Left lung (tissue), 4 donors: ENCODE measurements at regions not wholly inside any gene's neighbourhood (a gene's known extent, or its start where the extent isn't known, plus 50 kb on each side); places are given as distances from the start of the nearest gene placed in this dataset.

Experiments
- ATAC-seq: fragments of 200-7000 bp; cut with Tn5 transposase; one replicate; pipeline ENCODE4 v1.9.1; 2020; ENCODE audit warnings: moderate library complexity
- DNase-seq, 4 donors: peaks; one replicate each; pipeline ENCODE4 v3.0.0-alpha.2; 2013 to 2020
- H3K27ac ChIP-seq, 2 donors: fragments of 200-600 bp; sonication (generic) in 1 of 2; one replicate each; pipeline versions ENCODE4 v1.5.0 to v1.8.0; 2020 to 2021
- H3K27me3 ChIP-seq, 2 donors: fragments of 200-600 bp; sonication (generic) in 1 of 2; one replicate each; pipeline versions ENCODE4 v1.5.0 to v1.8.0; 2020 to 2021
- H3K36me3 ChIP-seq, 2 donors: fragments of 200-600 bp; sonication (generic) in 1 of 2; one replicate each; pipeline versions ENCODE4 v1.5.0 to v1.8.0; 2020 to 2021
- H3K4me1 ChIP-seq, 2 donors: fragments of 200-600 bp; one replicate each; pipeline ENCODE4 v1.8.0; 2021
- H3K4me3 ChIP-seq, 2 donors: fragments of 200-600 bp; sonication (generic) in 1 of 2; one replicate each; pipeline versions ENCODE4 v1.5.0 to v1.8.0; 2020 to 2021; ENCODE audit warnings: mild to moderate bottlenecking in 1 of 2
- H3K9me3 ChIP-seq, 2 donors: fragments of 200-600 bp; sonication (generic) in 1 of 2; one replicate each; pipeline versions ENCODE4 v1.5.0 to v1.8.0; 2020 to 2021
- intact Hi-C, 2 donors: fragments of 100-400 bp; cut with DNase I; formaldehyde crosslinking; loops; one replicate each; pipeline versions ENCODE4 v1.11.2 to v1.14.2; 2022
- TF ChIP-seq, protein P1 (sequence below), 2 donors: fragments of 200-600 bp; sonication (generic) in 1 of 2; IDR thresholded peaks; one replicate each; pipeline versions ENCODE4 v1.5.0 to v1.8.0; 2021; ENCODE audit warnings: antibody characterized with exemption in 2 of 2
- donor health status: DM: no; HTN: yes; CAD: no.
- donor health status: DM: no; HTN: no; CAD: no.

DNA sequence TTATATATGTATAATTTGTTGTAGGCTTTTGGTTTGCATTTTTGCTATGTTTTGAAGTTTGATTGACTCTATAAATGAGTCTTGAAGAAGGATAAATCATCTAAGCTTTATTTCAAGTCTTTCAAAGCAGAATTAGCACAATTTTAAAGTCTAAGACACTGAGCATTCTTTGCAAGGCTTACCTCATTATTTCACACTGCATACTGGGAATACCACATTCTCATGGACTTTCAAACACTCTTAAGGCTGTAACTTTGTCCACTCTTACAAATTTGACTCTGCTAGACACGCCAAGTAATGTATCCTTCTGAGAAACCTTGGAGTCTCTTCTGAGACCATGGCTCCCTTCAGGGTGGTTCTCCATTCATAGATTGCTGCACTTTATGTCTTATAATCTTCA is 281.3 kb upstream of the COL8A1 start:
- no peaks in the 10 kb centered on the region for H3K9me3 ChIP-seq
- TF ChIP-seq, protein P1, sequence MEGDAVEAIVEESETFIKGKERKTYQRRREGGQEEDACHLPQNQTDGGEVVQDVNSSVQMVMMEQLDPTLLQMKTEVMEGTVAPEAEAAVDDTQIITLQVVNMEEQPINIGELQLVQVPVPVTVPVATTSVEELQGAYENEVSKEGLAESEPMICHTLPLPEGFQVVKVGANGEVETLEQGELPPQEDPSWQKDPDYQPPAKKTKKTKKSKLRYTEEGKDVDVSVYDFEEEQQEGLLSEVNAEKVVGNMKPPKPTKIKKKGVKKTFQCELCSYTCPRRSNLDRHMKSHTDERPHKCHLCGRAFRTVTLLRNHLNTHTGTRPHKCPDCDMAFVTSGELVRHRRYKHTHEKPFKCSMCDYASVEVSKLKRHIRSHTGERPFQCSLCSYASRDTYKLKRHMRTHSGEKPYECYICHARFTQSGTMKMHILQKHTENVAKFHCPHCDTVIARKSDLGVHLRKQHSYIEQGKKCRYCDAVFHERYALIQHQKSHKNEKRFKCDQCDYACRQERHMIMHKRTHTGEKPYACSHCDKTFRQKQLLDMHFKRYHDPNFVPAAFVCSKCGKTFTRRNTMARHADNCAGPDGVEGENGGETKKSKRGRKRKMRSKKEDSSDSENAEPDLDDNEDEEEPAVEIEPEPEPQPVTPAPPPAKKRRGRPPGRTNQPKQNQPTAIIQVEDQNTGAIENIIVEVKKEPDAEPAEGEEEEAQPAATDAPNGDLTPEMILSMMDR (IDR thresholded peaks at IDR 0.05), result no peak
- DNase-seq (no peak), ATAC-seq (no peak)
- no peak overlapping the region for H3K4me3 ChIP-seq
- no peaks in the 10 kb centered on the region for H3K27me3 ChIP-seq
- intact Hi-C loops, result no loop called here
- H3K27ac ChIP-seq, result no peak overlapping the region
- no peaks in the 10 kb centered on the region for H3K36me3 ChIP-seq
- no peaks in the 10 kb centered on the region for H3K4me1 ChIP-seq

DNA sequence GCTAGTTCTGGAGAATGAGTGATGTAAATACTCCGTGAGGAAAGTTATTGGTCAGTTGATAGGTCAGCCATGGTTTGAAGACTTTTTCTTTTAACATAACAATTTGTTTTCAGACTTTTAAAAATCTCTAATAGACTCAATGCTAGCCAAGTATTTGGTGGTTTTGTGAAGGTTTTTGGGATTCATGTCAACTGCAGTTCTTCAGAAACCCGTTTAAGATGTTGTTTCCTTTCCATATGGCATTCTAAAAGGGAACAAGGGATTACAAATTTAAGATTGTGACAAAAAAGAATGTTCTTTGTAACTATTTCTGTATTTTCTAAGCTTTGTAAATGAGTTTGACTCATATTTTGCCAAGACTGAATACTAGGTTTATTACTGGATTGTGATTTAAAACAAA is 281.7 kb upstream of the COL8A1 start:
- H3K27me3 ChIP-seq, result no peaks in the 10 kb centered on the region
- DNase-seq (no peak), ATAC-seq (no peak)
- no peak overlapping the region for H3K4me3 ChIP-seq
- intact Hi-C loops, result no loop called here
- TF ChIP-seq, protein P1 (IDR thresholded peaks at IDR 0.05), result no peak
- no peaks in the 10 kb centered on the region for H3K4me1 ChIP-seq
- H3K9me3 ChIP-seq, result no peaks in the 10 kb centered on the region
- no peaks in the 10 kb centered on the region for H3K36me3 ChIP-seq
- H3K27ac ChIP-seq, result no peak overlapping the region

DNA sequence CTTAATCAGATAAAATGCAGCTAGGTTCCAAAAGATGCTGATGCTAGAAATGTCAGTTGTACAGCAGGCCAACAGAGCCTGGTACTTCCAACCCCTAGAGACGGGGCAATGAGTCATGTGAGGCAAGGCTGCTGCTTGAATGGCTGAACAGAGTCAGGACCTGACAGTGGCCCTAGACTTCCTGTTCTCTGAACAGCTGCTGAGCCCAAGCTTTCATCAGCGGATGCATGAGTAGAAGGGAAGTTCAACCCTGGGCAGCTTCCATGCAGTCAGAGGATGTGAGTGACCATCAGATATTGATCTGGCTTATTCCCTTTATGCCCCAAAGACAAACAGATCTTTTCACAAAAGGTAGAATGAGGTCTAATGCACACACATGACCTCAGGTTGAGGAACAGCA is 282.9 kb upstream of the COL8A1 start:
- H3K27me3 ChIP-seq, result no peaks in the 10 kb centered on the region
- no peaks in the 10 kb centered on the region for H3K36me3 ChIP-seq
- intact Hi-C loops, result no loop called here
- ATAC-seq (no peak), DNase-seq (peak in 1 of 4 donors; percentile 5)
- H3K9me3 ChIP-seq, result no peaks in the 10 kb centered on the region
- H3K4me1 ChIP-seq, result no peaks in the 10 kb centered on the region
- H3K27ac ChIP-seq, result no peak overlapping the region
- TF ChIP-seq, protein P1 (IDR thresholded peaks at IDR 0.05), result no peak
- H3K4me3 ChIP-seq, result no peak overlapping the region

DNA sequence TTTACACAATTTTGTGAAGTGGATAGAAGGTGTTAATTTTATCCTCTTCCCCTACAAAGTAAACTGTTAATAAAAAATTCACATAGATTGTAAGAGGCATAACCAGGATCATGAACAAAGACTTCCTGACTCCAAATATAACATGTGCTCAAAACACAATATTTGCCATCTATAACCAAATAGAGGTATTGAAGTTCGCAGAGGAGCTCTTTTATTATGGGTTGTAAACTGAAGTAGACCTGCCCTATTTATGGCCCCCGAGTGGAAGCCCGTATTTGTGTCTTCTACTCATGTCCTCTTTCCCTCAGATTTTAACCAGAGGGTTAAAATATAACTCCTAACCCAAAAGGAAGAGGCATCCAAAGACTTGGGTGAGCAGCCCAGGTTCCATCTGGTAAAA is 285.6 kb upstream of the COL8A1 start:
- ATAC-seq (no peak), DNase-seq (no peak)
- no peaks in the 10 kb centered on the region for H3K4me1 ChIP-seq
- H3K27ac ChIP-seq, result no peak overlapping the region
- no peaks in the 10 kb centered on the region for H3K9me3 ChIP-seq
- H3K4me3 ChIP-seq, result no peak overlapping the region
- H3K36me3 ChIP-seq, result no peaks in the 10 kb centered on the region
- intact Hi-C loops, result no loop called here
- no peaks in the 10 kb centered on the region for H3K27me3 ChIP-seq
- TF ChIP-seq, protein P1 (IDR thresholded peaks at IDR 0.05), result no peak

DNA sequence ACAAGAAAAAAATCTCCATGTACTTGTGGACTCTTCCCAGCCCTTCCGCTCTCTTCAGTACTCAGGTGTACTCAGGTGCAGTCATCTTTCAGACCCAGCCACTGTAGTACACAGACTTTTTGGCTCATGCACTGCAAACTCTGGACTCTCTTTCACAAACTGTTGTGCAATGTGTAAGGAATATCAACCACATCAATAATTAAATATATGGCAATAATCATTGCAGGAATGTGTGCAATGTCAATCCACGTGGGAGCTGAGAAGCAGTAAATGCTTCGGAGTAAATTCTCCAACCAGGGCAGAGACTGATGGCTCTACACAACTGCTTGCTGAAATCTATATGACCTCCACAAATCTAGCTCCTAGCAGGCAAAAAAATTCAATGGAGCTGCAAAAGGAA is 287.3 kb upstream of the COL8A1 start:
- Histone ChIP-seq H3K4me1 (no peaks in the 10 kb centered on the region), H3K4me3 (no peak overlapping the region), H3K27me3 (no peaks in the 10 kb centered on the region), H3K36me3 (no peaks in the 10 kb centered on the region), H3K9me3 (no peaks in the 10 kb centered on the region), H3K27ac (no peak overlapping the region)
- intact Hi-C loops, result no loop called here
- DNase-seq (no peak), ATAC-seq (no peak)
- TF ChIP-seq, protein P1 (IDR thresholded peaks at IDR 0.05), result no peak
